DOHH2 (cell line): ENCODE measurements at regions not wholly inside any gene's neighbourhood (a gene's known extent, or its start where the extent isn't known, plus 50 kb on each side); places are given as distances from the start of the nearest gene placed in this dataset.

ENCODE experiments used
- H3F3A ChIP-seq: fragments of 200-600 bp; sonication (generic), shearing (Covaris generic); 2 replicates; pipeline ENCODE4 v1.6.0; 2016; ENCODE audit warnings: antibody characterized with exemption, mild to moderate bottlenecking; ENCODE audit not compliant: control insufficient read depth, insufficient read depth
- H3K27ac ChIP-seq: fragments of 200-600 bp; sonication (generic); 2 replicates; pipeline ENCODE4 v1.5.1; 2014; ENCODE audit warnings: low read depth, mild to moderate bottlenecking, low read length, moderate library complexity
- H3K27me3 ChIP-seq: fragments of 200-600 bp; sonication (generic); 2 replicates; pipeline ENCODE4 v1.6.1; 2014; ENCODE audit warnings: mild to moderate bottlenecking, low read length, mixed read lengths; ENCODE audit not compliant: control insufficient read depth
- H3K36me3 ChIP-seq: fragments of 200-600 bp; sonication (generic); 2 replicates; pipeline ENCODE4 v1.6.1; 2014; ENCODE audit warnings: mild to moderate bottlenecking, low read length, moderate library complexity, mixed read lengths; ENCODE audit not compliant: control insufficient read depth
- H3K4me1 ChIP-seq: fragments of 200-600 bp; sonication (generic); 2 replicates; pipeline ENCODE4 v1.6.1; 2014; ENCODE audit warnings: mild to moderate bottlenecking, low read length, mixed read lengths; ENCODE audit not compliant: control insufficient read depth
- H3K4me2 ChIP-seq: fragments of 200-600 bp; sonication (generic); 2 replicates; pipeline ENCODE4 v1.6.0; 2014; ENCODE audit warnings: mild to moderate bottlenecking, low read length, moderate library complexity
- H3K4me3 ChIP-seq: fragments of 200-600 bp; sonication (generic); 2 replicates; pipeline ENCODE4 v1.5.1; 2014; ENCODE audit warnings: mild to moderate bottlenecking, low read length, mixed read lengths
- H3K79me2 ChIP-seq: fragments of 200-600 bp; sonication (generic); 2 replicates; pipeline ENCODE4 v1.6.1; 2014; ENCODE audit warnings: mild to moderate bottlenecking, low read length, mixed read lengths; ENCODE audit not compliant: control insufficient read depth
- H3K9me2 ChIP-seq: fragments of 200-600 bp; sonication (generic); replicated peaks from 2 replicates; pipeline ENCODE4 v1.6.1; 2014; ENCODE audit warnings: mild to moderate bottlenecking, low read length, mixed read lengths; ENCODE audit not compliant: control insufficient read depth
- H3K9me3 ChIP-seq: fragments of 200-600 bp; sonication (generic); 2 replicates; pipeline ENCODE4 v1.6.1; 2014; ENCODE audit warnings: antibody characterized with exemption, low read length, mixed read lengths; ENCODE audit not compliant: control insufficient read depth, insufficient read depth
- H4K20me1 ChIP-seq: fragments of 200-600 bp; sonication (generic); 2 replicates; pipeline ENCODE4 v1.6.0; 2014; ENCODE audit warnings: low read depth, mild to moderate bottlenecking, antibody characterized with exemption, low read length, moderate library complexity; ENCODE audit not compliant: control insufficient read depth, insufficient read depth
- EZH2phosphoT487 ChIP-seq: fragments of 200-600 bp; sonication (generic); IDR thresholded peaks from 2 replicates; pipeline ENCODE4 v1.6.1; 2017; ENCODE audit warnings: borderline replicate concordance, mild to moderate bottlenecking, antibody characterized with exemption, low read length, moderate library complexity, mixed read lengths
- TF ChIP-seq, protein P1 (sequence below): fragments of 200-600 bp; sonication (generic); IDR thresholded peaks from one replicate; pipeline ENCODE4 v1.5.1; 2014; ENCODE audit warnings: antibody characterized with exemption, mild to moderate bottlenecking, low read depth, low read length; ENCODE audit not compliant: poor library complexity, severe bottlenecking

DNA sequence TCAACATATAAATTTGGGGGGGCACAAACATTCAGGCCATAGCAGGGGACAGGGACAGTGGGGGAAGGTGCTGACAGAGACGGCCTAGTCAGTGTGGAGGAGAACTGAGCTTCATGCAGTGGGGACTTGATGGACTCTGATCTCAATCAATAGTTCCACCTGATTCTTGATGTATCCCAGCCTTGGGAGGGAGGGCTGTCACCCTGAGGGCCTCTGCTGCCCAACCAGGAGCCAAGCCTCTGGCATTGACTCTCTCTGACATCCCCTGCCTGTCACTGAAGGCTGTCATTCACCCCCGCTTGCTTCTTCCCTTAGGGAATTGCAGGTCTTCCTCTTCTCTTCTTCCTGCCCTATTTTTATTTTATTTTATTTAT is 180.6 kb upstream of the TAB2 start:
- Histone ChIP-seq H4K20me1 (no peaks in the 10 kb centered on the region), H3K9me2 (no peaks in the 10 kb centered on the region), H3K4me1 (no peaks in the 10 kb centered on the region), H3F3A (no peaks in the 10 kb centered on the region), H3K79me2 (no peaks in the 10 kb centered on the region), H3K4me2 (no peak overlapping the region), H3K9me3 (no peaks in the 10 kb centered on the region), H3K27ac (no peak overlapping the region), H3K27me3 (peaks cover 16% of the 10 kb centered on the region), H3K36me3 (no peaks in the 10 kb centered on the region), H3K4me3 (no peak overlapping the region)
- TF ChIP-seq EZH2phosphoT487, result no peak
- TF ChIP-seq, protein P1, sequence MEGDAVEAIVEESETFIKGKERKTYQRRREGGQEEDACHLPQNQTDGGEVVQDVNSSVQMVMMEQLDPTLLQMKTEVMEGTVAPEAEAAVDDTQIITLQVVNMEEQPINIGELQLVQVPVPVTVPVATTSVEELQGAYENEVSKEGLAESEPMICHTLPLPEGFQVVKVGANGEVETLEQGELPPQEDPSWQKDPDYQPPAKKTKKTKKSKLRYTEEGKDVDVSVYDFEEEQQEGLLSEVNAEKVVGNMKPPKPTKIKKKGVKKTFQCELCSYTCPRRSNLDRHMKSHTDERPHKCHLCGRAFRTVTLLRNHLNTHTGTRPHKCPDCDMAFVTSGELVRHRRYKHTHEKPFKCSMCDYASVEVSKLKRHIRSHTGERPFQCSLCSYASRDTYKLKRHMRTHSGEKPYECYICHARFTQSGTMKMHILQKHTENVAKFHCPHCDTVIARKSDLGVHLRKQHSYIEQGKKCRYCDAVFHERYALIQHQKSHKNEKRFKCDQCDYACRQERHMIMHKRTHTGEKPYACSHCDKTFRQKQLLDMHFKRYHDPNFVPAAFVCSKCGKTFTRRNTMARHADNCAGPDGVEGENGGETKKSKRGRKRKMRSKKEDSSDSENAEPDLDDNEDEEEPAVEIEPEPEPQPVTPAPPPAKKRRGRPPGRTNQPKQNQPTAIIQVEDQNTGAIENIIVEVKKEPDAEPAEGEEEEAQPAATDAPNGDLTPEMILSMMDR, result no peak

DNA sequence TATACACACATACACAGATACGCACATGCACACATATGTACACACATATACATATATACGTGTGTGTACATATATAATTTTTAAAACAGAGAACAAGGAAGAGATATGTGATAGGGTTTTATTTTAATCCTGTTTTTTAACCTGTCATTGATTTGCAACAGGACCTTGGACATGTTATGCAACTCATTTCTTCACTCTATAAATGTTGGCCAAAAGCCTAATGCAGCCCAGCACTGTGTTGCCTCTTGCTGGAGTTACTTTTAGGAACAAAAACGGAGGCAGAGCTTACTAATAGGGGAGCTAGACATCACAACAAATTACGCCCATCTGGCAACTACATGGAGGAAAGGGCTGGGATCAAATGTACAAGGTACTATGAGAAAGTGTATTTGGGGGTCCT is 179.9 kb upstream of the TAB2 start:
- no peaks in the 10 kb centered on the region for H3K9me2 ChIP-seq
- H3K9me3 ChIP-seq, result no peaks in the 10 kb centered on the region
- H3K27ac ChIP-seq, result no peak overlapping the region
- H3K4me2 ChIP-seq, result no peak overlapping the region
- no peaks in the 10 kb centered on the region for H4K20me1 ChIP-seq
- H3K36me3 ChIP-seq, result no peaks in the 10 kb centered on the region
- H3K4me1 ChIP-seq, result no peaks in the 10 kb centered on the region
- no peaks in the 10 kb centered on the region for H3F3A ChIP-seq
- H3K4me3 ChIP-seq, result no peak overlapping the region
- TF ChIP-seq, protein P1, result no peak
- TF ChIP-seq EZH2phosphoT487, result no peak
- H3K79me2 ChIP-seq, result no peaks in the 10 kb centered on the region
- H3K27me3 ChIP-seq, result peaks cover 16% of the 10 kb centered on the region

DNA sequence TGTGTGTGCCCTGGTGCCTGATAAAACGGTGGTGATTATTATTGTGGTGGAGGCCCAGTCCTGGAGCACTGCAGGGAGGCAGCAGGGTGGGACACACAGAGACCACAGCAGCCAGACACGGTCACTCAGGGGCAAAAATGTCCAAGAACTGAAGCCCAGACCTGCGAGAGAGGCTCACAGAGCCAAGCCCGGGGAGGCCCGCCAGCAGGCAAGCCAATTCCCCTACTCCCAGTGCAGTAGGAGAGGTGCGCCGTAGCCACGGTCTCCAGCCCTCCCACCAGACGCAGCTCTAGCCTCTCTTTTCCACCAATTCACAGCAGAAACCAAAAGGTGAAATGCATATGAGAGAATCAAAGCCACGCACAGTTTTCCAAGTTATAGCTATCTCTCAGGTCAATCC is 179.4 kb upstream of the TAB2 start:
- Histone ChIP-seq H3K9me2 (no peaks in the 10 kb centered on the region), H3K4me3 (no peak overlapping the region), H3K9me3 (no peaks in the 10 kb centered on the region), H3K36me3 (no peaks in the 10 kb centered on the region), H3K27me3 (peaks cover 13% of the 10 kb centered on the region; the same call in 1 of the 2 replicates), H3F3A (no peaks in the 10 kb centered on the region), H3K4me1 (no peaks in the 10 kb centered on the region), H3K27ac (no peak overlapping the region), H4K20me1 (no peaks in the 10 kb centered on the region), H3K79me2 (no peaks in the 10 kb centered on the region), H3K4me2 (no peak overlapping the region)
- TF ChIP-seq EZH2phosphoT487, result no peak
- TF ChIP-seq, protein P1, result no peak
